DMS114 treated with DMSO at 0.1 percent for 48 hours (cell line): ENCODE measurements at regions not wholly inside any gene's neighbourhood (a gene's known extent, or its start where the extent isn't known, plus 50 kb on each side); places are given as distances from the start of the nearest gene placed in this dataset.
"Not testable (repeated sequence)": the region's sequence is repeated elsewhere in the genome, so short reads cannot be mapped to it uniquely, and the experiment has no call there.

Experiments used
- DNase-seq: peaks from one replicate; lab custom pipeline; 2025; ENCODE audit not compliant: unreplicated experiment; lab: John Stamatoyannopoulos, UW

GRCh38 chr2:198534756-198535155 lies 730.4 kb downstream of the PLCL1 start:
- DNase-seq = no peak

- DNase-seq = no peak
Measured at GRCh38 chr2:198525211-198525969, 721.0 kb downstream of the PLCL1 start.

DNA sequence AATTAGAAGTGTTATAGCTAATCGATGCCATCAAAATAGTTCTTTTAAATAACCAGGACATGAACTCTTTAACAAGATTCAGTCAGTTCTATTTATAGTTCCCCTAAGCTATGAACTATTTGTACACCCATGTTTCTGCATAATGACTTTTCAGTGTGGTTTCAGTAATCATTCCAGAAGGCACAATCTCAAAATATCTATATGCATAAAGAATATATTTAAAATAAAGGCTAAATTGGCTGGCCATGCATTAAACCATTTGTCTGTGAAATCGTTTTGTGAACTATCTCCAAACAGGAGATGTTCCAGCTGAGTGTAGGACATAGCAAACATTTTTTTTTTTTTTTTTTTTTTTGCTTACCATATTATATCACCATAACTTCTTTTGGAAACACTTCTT lies 719.3 kb downstream of the PLCL1 start:
- DNase-seq = no peak

DNA sequence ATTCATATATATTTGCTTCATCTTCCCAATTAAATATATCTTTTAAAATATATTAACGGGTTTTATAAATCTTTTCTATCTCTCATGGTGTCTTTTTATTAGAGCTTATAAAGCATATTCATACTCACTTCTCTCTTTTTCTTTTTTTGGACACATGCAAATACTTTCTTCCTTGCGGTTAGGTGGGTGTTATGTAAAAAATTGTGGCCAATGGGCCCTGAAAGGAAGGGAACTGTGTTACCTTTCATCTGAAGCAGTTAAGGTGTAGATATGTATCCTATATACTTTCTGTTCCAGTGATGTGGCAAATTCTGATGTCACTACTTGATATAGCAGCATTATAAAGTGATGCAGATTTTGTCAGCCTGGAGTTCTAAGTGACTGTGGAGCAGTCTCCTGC lies 714.5 kb downstream of the PLCL1 start:
- no peak for DNase-seq

- no peak for DNase-seq
Measured at GRCh38 chr2:198517976-198518375, 713.6 kb downstream of the PLCL1 start.

DNA sequence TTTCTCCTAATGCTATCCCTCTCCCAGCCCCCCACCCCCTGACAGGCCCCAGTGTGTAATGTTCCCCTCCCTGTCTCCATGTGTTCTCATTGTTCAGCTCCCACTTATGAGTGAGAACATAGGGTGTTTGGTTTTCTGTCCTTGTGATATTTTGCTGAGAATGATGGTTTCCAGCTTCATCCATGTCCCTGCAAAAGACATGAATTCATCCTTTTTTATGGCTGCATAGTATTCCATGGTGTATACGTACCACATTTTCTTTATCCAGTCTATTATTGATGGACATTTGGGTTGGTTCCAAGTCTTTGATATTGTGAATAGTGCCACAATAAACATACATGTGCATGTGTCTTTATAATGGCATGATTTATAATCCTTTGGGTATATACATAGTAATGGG lies 704.2 kb downstream of the PLCL1 start:
- DNase-seq = not testable (repeated sequence)

GRCh38 chr2:198499539-198499938 lies 695.1 kb downstream of the PLCL1 start:
- no peak for DNase-seq

DNA sequence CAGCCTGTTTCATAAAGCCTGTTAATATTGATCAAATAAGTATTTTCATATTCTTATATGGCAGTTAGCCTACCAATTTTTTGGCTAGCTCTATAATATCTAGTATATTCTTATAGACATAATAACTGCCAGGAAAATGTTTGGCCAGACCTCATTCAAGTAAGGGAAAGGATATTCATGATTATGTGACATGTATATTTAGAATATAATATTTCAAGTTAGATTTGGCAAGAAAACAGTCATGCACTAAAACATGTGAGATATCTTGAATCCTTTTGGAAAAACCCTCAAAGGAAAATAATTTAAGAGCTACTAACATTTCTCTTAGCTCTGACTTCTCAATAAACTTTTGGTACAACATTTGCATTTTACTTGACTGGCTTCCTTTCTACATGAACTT lies 694.1 kb downstream of the PLCL1 start:
- no peak for DNase-seq

DNA sequence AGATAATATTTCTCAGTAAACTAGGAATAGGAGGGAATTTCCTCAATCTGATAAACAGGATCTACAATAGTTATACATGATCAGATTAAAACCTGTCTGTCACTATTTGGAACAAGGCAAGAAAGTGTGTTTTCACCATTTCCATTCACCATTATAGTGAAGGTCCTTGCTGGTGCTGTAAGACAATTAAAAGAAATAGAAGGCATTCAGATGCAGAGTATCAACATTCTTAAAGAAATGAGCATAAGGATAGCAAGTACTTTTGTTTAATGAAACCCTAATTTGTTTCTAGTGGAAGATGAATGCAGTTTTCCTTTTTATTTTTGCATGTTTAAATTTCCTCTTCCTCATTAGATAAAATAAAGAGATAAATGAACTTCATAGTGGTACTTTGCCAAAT lies 693.7 kb downstream of the PLCL1 start:
- no peak for DNase-seq

- no peak for DNase-seq
Measured at GRCh38 chr2:198494931-198495330, 690.5 kb downstream of the PLCL1 start.

GRCh38 chr2:198490748-198491147 lies 686.4 kb downstream of the PLCL1 start:
- no peak for DNase-seq

DNA sequence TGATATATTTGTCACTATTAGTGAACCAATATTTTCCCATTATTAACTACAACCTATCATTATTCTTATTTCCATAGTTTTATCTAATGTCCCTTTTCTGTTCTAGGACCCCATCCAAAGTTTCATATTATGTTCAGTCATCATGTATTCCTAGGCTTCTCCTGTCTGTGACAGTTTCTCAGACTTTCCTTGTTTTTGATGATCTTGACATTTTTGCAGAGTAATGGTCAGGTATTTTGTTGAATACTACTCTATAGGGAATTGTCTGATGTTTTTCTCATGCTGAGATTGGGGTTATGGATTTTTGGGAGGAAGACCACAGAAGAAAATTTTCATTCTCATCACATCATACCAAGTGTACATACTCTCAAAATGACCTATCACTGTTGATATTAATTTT lies 684.6 kb downstream of the PLCL1 start:
- DNase-seq = no peak

GRCh38 chr2:198483051-198483450 lies 678.7 kb downstream of the PLCL1 start:
- DNase-seq = no peak

DNA sequence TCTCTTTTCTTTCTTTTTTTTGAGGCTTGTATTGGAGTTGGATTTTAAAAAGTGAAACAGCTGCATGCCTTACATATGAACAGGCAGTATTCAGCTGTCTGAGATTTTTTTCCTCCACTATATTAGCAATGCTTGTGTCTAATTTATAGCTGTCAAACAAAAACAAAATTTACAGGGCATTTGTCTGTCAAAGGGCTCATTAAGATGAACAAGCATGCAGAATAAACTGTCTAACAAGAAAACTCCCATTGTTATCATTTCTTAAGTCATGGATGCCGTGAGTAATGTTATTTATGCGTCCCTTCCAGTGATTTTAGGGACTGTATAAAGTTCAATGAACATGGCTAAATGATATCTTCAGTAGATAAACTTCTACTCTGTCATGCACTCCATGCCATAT lies 674.7 kb downstream of the PLCL1 start:
- no peak for DNase-seq

DNA sequence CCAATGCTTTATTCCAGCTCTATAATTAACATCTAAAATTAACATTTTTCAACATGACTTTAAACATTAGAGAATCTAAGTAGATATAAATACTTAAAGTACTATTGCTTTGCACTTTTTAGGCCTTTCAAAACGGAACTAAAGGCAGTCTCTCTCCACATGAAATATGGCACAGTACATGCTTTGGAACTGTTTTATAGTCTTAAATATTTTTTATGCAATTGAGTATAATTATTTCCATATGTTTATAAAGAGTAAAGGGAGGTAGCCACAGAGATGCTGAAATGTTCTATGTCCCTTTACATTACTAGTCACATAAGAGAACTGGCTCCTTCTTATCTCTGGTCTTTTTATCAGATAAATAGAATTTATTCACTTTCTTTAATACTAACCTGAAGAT lies 674.0 kb downstream of the PLCL1 start:
- DNase-seq = no peak

- DNase-seq = no peak
Measured at GRCh38 chr2:198476007-198476406, 671.6 kb downstream of the PLCL1 start.

- no peak for DNase-seq
Measured at GRCh38 chr2:198471291-198471690, 666.9 kb downstream of the PLCL1 start.

DNA sequence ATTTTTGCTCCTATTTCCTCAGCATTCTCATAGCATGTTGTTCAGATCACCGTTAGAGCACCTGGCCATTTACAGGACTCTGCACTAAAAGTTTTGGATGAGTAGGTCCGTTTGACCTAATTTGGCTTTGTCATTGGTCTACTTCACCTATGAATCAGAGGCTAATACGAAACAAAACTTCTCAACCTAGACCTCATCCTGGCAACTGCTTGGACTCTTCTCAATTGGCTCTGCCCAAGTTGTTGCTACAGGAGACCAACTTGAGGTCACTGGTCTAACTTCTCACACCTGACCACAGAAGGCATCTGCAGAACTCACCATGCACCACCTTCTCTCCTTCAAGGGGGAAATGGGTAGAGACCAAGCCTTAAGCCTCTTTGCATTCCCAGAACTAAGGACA lies 663.7 kb downstream of the PLCL1 start:
- no peak for DNase-seq

DNA sequence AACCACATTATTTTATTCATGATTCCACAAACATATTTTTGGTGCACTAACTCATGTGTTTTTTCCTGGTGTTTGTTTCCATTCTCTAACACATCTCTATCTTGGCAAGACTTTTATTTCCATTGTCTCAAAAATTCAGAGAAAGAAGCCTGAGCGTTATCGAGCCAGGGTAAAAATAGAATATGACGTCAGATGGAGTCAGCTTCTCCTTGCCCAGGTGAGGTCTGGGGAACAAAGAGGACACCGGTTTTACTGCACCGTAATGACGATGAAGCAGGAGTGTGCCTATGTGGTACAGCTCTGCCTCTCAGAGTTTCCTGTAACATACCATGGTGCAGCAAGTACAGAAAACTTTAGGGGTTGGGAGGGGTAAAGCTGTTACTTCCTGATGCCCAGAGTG lies 661.6 kb downstream of the PLCL1 start:
- DNase-seq = no peak

- DNase-seq = no peak
Measured at GRCh38 chr2:198456418-198456817, 652.0 kb downstream of the PLCL1 start.

DNA sequence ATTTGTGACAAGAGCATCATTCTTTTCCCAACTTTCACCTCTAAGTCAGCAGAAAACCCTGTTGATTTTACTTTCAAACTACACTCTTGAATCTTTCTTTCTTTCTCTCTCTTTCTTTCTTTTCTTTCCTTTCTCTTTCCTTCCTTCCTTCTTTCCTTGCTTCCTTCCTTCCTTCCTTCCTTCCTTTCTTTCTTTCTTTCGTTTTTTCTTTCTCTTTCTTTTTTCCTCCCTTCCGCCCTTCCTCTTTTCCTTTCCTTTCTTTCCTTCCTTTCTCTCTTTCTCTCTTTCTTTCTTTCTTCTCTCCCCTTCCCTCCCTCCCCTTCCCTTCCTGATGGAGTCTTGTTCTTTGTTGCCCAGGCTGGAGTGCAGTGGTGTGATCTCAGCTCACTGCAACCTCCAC lies 649.5 kb downstream of the PLCL1 start:
- DNase-seq = no peak

DNA sequence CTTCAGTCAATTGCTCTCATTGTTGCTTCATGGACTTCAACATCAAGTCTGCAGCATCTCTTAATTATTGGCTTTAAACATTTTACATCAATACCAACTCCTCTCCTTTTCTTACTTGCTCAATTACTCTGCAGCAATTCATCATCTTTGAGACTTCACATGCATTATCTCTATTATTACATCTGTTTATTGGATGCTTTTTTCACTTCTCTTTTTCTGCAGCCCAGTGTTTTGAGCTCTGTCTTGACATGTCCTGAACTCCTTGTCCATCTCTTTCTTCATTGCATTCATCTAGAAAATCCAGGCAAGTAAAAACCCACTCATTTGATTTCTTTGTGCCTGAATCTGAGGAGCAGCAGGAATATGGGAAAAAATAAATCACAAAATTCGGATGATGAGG lies 647.9 kb downstream of the PLCL1 start:
- DNase-seq = no peak

DNA sequence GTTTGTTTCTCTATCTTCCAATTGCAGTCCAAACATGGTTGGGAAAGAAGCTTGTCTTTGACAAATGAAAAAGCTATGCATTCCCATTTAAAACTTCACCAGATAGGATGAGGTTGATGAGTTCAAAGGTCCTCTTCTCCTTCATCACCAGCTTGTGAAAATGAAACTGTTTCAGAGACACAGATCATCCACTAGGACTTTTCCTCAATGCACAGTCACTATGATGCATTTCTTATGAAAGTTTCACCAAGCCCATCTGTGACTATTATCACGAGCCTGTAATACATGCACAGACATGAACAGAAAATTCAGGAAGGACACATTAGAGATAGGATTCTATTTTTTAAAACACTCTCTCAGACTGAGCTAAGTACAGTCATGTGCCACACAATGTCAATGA lies 644.4 kb downstream of the PLCL1 start:
- DNase-seq = no peak
